Activated T-cell treated with anti-CD3 and anti-CD28 coated beads for 4 hours (primary cell): ENCODE measurements at regions not wholly inside any gene's neighbourhood (a gene's known extent, or its start where the extent isn't known, plus 50 kb on each side); places are given as distances from the start of the nearest gene placed in this dataset.

Experiments used
- DNase-seq: peaks from one replicate; pipeline ENCODE4 v3.0.0-alpha.2; 2020

- DNase-seq = no peak
Observed at GRCh38 chr15:98025237-98025636, 64.7 kb downstream of the ARRDC4 start.

- no peak for DNase-seq
Observed at GRCh38 chr15:98034731-98035130, 74.2 kb downstream of the ARRDC4 start.

GRCh38 chr15:98035134-98035533 lies 74.6 kb downstream of the ARRDC4 start:
- DNase-seq = no peak

DNA sequence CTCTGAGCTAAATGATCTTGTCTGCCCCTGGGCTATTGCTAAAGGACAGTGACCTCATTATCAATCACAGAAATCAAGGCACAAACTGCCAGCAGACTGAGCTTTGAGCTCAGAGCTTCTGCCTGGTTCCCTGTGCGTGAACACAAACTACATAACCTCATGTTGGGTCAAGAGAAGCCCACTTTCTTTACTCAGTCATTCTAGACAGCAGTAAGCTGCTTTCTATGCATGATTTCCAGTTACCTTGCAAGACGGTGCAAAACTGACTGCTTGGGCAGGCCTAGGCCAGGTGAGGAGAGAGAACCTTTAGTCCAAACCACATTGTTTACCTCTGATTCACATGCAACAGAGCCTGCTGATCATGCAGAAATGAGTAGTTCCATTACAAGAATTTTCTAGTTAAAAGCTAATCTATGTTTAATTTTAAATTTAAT lies 75.1 kb downstream of the ARRDC4 start:
- DNase-seq = no peak

GRCh38 chr15:98039596-98039995 lies 79.1 kb downstream of the ARRDC4 start:
- DNase-seq = no peak

DNA sequence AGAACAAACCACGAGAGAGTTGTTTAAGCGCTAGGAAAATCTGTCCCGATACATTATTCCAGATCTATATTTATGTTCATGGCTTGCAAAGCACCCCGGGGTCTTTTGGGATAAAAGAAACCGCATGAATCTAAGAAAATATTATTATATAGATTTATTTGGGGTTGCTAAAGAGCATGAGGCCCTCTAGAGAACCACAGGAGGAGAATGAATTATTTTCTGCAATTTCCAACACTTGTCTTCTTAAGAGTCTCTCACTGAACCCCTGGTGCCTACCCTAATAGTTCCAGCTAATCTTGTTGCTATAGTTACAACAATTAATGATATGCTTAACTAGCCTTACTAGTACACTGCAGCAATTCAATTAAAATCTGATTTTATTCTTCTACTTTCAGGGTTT lies 79.6 kb downstream of the ARRDC4 start:
- no peak for DNase-seq

DNA sequence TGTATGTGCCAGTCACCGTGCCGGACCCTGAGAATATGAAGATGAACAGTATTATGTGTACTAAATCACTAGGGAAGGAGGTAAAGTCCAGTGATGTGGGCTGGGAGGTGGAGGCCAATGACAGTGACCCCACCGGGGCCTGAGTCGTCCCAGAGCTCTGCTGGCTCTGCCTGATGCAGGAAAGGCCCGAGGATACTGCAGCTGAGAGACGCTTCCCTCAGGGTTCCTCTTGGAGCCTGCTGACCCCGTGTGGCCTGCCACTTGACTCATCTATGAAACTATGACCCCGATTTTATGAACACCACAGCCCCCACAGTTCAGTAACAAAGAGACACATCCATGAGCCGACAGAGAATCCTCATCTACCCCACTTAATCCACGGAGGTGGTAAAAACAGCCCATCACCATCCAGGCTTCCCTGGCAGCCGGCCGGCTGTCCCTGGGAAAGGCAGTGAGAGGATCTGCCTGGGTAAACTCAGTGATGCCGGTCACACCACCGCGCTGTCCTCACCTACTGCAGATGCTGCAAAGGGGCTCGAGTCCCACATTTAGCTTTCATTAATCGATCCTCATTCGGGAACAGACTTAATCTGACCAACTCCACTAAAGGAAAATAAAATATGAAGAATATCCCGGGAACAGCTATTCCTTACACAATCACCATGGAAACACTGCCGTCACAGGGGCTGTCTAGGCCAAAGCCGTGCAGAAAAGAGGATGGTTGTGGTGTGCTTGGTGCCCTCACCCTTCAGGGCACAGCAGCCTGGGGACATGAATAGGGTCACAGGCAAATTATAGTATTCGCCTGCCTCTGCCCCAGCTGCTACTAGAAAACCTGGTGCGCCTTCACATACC lies 82.9 kb downstream of the ARRDC4 start:
- DNase-seq = no peak

DNA sequence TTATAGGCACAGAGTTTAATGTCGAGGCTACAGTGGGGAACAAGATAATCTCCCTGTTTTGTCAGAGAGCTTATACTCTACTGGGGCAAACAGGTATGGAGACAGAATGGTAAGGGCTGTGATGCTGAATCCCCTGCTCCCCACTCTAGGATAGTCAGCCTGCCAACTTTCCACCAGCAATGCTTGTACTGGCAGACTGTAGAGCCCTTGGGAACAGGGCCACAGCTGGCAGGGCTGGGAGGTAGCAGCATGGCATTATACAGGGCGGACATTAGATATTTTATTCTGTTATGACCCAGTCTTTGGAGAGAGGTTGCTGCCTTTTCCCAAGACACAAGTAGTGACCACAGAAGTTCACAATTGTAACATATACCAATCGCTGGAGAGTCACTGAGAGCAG lies 91.2 kb downstream of the ARRDC4 start:
- no peak for DNase-seq

DNA sequence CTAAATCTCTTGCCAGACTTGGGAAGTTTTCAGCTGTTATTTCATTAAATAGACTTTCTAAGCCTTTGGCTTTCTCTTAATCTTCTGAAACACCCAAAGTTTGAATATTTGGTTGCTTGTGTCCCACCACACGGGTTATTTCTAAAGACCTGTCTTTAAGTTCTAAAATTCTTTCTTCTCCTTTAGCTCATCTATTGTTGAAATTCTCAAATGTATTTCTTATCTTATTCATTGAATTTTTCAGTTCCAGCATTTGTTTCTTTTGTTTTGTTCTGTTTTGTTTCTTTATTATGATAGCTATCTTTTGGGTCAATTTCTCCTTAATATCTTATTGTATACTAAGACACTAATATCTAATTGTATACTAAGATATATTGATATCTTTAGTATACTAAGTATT lies 97.0 kb downstream of the ARRDC4 start:
- DNase-seq = no peak

- no peak for DNase-seq
Observed at GRCh38 chr15:98062869-98063268, 102.4 kb downstream of the ARRDC4 start.

- no peak for DNase-seq
Observed at GRCh38 chr15:98063315-98063714, 102.8 kb downstream of the ARRDC4 start.

DNA sequence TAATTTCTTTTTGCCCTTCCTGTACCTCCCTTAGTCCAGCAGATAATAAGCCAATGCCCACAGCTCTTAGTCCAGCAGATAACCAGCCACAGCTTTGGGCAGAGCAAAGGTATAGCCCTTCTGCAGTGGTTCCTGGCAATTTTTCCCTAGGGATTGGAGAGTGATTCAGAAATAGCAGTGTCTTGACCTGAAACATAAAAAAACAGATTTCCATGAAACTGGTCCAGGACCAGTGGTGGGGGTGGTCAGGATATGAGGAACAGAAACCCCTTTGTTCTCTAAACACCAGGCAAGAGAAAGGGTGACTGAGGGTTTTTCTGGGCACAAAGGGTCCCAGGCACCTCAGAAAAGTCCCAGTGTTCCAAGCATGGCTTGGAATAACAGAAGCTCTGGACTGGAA lies 103.4 kb downstream of the ARRDC4 start:
- DNase-seq = no peak

DNA sequence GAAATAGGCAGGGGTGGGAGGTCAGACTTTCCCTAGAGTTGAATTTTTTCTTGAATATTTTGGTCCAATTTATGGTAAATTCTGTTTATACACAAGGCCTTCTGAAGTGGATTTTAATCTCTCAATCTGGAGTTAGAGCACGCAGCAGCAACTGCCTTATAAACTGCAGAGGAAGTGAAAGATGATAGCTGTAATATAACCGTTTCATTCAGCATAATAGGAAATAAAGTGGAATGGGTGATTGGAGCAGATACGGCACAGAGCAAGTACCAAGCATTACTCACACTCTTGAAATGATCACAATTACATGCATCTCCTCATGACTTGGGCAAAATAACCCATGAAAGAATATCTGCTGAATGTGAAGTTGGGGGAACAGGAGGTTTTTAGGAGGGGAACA lies 106.8 kb downstream of the ARRDC4 start:
- no peak for DNase-seq

GRCh38 chr15:98069256-98069655 lies 108.8 kb downstream of the ARRDC4 start:
- DNase-seq = no peak

DNA sequence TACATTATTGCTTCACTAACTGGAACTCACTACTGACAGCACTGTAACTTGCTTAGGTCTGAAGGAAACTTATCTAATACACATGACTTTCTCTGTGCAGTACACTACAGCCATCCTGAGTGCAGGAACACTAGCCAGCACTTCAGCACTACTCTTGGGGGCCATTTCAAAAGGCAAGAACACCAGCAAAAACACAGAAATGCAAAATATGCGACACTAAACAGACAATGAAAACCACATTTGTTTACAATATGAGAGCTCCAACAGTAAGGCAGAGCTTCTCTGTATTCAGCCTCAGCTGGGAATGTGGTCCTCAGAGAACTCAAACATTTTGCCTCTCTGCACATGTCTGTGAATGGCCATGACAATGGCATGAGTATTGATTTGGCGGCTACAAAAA lies 109.6 kb downstream of the ARRDC4 start:
- DNase-seq = no peak

GRCh38 chr15:98071786-98072185 lies 111.3 kb downstream of the ARRDC4 start:
- no peak for DNase-seq

DNA sequence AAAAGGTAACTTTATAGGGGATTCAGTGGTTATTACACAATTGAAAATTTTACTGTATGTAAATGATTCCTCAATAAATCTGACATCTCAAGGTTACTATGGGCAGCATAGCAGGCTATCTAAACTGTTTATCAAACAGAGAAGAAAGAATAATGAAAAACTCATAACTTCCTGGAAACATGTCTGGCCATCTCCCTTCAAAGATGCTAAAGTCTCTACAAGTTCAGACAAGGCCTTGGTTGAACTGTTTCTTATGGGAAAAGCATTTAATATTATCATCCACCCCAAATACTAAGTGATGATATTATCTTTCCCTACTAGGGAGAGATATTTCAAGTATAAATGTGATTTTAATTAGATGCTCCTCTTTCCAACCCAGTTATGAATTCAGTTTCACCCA lies 114.9 kb downstream of the ARRDC4 start:
- DNase-seq = no peak

- DNase-seq = no peak
Observed at GRCh38 chr15:98076021-98076816, 115.7 kb downstream of the ARRDC4 start.

- no peak for DNase-seq
Observed at GRCh38 chr15:98077186-98077585, 116.7 kb downstream of the ARRDC4 start.

GRCh38 chr15:98080791-98081190 lies 120.3 kb downstream of the ARRDC4 start:
- no peak for DNase-seq

DNA sequence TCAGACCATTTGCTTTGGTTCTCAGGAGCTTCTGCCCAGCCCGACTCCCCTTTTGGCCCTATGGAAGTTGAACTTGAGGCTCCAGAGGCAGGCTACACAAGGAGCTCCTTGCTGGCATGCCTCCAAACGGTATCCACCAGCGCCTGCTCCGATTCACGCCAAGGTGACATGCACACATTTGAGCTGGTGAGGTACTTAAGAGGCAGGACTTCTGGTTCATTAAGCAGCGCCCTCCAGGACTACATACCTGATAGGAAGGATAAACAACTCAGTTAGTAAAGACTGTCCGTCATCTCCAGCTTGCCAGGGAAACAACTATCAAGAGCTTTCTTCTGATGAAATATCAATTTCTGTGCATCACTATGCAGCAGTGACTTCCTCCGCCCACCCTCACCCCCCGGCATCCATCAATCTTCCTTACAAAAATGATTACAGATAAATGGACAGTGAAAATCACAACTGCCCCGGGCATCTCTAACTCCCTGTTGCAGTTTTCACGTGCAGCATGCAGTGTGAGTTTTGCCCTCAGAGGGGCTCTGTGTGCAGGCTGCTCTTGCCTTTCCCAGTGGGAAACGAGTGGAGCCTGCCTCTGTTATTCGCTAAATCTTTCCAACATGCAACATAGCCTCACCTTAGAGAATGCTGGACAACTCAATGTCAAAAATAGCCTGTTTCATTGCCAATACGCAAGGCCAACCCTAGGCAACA lies 122.9 kb downstream of the ARRDC4 start:
- DNase-seq = no peak

GRCh38 chr15:98085003-98085639 lies 124.6 kb downstream of the ARRDC4 start:
- peak; percentile 8 for DNase-seq
